HG02981 (cell line): ENCODE measurements at regions not wholly inside any gene's neighbourhood (a gene's known extent, or its start where the extent isn't known, plus 50 kb on each side); places are given as distances from the start of the nearest gene placed in this dataset.
"Not testable (repeated sequence)": the region's sequence is repeated elsewhere in the genome, so short reads cannot be mapped to it uniquely, and the experiment has no call there.

ENCODE experiments used
- ATAC-seq: cut with Tn5 transposase; IDR thresholded peaks from one replicate; pipeline ENCODE4 v1.9.1; 2021; ENCODE audit warnings: mild to moderate bottlenecking, moderate library complexity; ENCODE audit not compliant: unreplicated experiment

DNA sequence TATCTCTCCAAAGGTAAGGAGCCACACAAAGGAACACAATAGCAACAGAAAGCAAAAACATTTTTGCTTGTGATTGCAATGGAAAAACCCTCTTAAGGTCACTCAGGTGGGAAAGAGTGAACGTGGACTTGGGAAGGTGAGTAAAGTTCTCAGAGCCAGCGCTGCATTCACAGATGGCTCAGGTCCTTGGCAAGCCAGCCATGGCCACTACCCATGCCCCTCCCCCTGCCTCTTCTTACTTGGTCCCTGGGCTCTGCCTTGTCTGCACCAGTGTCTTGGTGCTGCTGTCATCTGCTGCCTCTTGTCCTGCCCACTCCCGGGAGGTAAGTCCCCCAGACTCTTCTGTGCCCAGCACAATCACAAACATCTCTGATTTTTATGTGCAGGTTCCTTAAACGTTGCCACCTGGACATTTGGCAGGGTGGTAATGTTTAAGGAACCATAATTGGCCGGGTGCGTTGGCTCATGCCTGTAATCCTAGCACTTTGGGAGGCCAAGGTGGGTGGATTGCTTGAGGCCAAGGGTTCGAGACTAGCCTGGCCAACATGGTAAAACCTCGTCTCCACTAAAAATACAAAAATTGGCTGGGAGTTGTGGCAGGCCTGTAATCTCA, 74.6 kb downstream of the FEM1C start:
- ATAC-seq: no peak

GRCh38 chr5:115467628-115468027, 76.9 kb downstream of the FEM1C start:
- ATAC-seq: no peak

GRCh38 chr5:115465431-115465830, 79.1 kb downstream of the FEM1C start:
- ATAC-seq: no peak

- ATAC-seq: no peak
Observed at GRCh38 chr5:115463983-115464382, 80.6 kb downstream of the FEM1C start.

DNA sequence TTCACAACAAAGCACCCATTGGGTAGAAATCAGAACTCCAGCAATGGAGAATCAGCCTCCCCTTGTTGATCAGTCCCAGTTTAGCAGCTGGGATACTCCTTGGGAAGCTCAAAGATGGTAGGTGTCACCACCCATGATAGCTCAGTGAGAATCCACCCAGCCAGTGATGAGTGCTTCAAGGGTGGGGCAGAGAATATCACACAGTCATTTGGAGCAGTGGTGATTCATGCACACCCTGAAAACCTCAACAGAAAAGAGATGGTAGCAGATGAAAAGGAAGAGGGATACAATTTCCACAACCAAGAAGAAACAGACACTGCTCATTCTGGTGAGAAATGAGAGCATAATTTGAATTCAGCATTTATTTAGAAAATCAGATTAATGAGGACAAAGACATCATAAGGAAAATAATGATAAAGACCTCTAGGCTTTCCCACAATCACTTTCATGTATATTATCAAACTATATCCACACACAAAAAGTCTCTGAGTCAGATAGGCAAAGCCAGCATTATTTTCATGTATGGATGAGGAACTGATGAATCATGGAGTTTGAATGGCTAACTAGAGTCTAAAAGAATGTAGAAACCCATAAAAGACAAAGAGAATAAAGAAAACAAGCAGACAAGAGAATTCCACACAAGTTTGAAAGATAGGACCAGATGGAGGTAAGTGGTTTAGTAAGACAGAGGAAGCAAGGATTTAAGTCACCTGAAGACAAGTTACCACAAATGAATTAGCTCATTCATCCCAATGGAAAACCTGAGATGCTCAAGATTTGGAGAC, 82.9 kb downstream of the FEM1C start:
- ATAC-seq: peak; percentile 51

DNA sequence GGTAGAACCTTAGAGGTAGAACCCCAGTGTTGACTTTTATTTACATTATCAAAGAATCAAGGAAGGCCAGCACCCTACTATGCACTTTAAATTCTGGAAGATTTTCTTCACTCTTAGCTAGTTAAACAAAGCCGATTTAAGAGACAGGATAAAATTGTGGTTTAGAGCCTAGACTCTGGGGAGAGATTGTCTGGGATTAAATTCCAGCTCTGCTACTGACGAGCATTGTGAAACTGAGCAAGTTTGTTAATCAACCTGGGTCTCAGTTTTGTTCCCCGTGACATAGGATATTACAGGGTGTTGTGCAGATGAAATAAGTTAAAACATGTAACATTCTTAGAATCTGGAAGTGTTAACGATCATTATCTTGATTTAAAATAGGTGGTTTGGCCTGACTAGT, 83.5 kb downstream of the FEM1C start:
- ATAC-seq: no peak

GRCh38 chr5:115460472-115460871, 84.1 kb downstream of the FEM1C start:
- peak; percentile 63 for ATAC-seq

DNA sequence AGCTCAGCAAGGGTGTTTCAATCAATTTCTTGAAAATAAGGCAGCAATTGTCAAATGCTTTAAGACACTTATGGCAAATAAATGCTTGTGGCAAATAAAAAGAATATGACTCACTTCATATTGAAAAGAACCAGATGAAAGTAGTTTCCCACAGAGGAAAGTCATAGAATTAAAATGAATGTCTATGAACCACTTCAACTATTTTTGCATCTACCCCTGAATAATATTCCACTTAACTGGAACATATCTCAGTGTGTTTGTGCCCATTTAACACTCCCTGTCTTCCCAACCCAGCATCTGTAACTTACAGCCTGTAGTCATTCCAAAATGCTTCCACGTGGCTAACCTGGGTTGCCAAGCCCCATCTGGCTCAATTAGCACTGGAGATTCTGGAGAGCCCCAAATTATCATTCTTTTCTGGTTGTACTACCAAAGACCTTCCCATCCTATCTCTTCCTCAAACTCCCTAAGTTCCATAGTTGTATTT, 84.7 kb downstream of the FEM1C start:
- no peak for ATAC-seq

- no peak for ATAC-seq
Observed at GRCh38 chr5:115458416-115458815, 86.2 kb downstream of the FEM1C start.

DNA sequence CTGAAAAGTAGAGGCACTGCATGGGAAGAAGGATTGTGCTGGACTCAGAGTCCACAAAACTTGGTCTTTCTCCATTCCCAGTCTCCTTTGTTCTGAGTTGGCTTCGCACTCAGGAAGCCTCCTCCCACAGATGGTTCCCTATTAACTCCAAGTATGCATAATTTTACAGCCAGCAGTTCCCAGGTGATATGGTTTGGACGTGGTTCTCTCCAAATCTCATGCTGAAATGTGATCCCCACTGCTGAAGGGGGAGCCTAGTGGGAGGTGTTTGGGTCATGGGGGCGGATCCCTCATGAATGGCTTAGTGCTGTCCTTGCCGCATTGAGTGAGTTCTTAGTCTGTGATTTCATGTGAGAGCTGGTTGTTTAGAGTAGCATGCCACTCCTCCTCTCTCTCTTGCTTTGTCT, 86.6 kb downstream of the FEM1C start:
- no peak for ATAC-seq

DNA sequence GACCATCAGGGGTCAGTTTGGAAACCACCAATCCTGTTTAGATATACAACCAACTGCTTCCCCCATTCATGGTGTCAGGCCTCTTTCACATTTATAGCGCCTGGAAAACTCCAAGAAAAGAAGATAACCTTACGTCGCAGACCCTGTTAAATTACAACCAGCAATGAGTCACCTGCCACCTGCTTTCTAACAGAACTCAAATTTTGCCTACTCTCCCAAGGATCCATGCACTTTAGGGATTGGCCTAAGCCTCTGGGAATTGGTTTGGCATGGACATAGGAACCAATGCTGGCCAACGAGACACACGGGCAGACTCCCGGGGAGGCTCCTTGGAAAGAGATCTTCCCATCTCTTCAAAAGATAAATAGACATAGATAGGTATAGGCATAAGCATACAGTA, 87.0 kb downstream of the FEM1C start:
- no peak for ATAC-seq

DNA sequence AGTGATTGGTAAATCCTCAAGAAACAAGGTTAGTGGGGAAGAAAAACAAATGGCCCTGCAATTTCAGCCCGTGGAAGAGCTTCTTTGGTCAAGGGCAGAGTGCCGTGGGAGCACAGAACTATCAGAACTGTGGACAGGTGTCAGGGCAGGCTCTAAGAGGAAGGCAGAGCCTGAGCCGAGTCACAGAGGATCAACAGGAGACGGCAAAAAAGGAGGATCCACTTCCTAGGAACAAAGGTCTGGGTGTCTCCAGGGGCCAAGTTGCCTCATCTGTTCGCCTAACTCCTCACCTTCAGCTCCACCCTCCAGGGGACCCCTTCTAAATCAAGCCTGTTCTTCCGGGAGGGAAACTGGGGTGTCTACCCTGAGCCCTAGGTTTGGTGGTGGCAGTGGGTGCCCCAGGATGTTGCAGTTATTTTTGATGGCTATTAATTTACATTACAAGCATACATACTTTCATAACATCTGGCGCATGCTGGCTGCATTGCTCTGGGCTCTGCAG, 88.0 kb downstream of the FEM1C start:
- no peak for ATAC-seq

- ATAC-seq: no peak
Observed at GRCh38 chr5:115456056-115456455, 88.5 kb downstream of the FEM1C start.

DNA sequence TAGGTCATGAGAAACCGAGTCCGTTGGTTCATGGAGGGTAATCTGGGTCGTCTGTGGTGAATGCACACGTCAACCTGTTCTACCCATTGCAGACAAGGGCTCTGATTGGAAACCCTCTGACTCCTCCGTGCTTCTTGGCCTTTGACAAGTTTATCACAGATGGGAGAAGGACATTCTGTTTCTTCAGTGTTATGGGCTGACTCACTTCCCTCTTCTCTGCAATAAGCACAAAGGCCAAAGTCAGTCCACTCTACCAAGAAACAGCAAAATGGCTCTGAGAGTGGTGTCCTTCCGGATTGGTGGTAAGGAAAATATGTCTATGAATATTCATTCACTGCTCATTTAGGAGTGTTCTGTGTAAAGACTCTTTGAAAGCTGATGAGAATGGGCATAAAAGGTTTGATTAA, 89.3 kb downstream of the FEM1C start:
- no peak for ATAC-seq

DNA sequence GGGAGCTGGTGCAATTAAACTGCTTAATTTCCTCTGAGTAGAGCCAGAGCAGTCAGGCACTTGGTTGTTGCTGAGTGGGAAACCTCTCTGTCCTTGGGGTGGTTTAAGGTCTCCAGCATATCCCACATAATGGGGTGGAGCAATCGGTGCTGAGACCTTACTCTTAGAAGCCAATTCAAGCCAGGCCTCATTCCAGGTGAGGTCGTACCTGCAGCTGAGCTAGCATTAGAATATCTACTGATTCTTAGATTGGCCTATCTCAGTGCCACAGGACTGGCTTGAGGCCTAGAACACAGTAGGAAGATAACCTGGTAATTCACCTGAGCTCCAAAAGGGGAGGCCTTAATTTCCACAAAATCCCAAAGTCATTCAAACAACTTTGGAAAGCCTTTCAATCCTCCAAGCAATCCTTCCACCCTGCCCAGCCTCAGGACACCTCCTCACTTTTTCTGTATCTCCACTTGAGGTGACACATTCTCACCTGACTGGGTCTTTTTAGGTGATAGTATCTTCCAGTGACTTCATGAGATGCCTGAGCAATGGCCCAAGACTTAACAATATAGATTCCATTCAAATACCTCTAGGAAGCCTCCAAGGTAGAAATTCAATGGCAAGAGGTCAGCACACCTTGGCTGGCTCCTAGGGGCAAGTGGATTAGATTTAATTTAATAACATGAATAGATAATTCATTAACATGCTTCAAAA, 91.0 kb downstream of the FEM1C start:
- ATAC-seq: no peak

DNA sequence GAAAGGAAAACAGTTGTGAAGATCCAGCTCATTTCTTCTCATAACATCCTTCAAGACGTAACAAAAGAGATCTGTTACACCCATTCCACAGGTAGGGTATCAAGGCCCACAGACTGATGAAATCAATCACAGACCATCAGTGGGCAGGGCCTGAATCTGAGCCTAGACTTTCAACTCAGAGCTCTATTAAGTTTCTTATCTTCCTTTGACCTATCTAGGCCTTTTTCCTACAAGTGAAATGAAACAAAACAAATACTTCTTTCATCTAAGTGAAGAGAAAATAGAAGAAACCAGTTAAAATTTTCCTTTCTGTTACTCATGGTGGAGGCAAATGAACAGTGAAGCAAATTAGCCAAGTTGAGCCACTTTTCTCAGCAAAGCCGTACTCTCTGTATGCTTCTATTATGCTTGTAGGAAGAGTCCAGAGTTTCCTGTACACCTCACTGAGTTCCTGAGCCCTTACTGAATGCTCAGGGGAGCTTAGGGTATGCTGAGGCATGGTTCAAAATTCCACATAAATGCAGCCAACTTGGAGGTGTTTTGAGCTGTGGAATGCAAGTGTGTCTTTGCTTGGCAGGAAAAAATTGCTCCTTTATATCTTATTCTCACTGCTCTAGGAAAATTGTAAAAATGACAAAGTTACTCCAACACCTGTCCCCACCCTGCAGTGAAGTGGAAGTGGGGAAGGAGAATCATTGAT, 91.9 kb downstream of the FEM1C start:
- no peak for ATAC-seq

GRCh38 chr5:115452083-115452482, 92.5 kb downstream of the FEM1C start:
- no peak for ATAC-seq

DNA sequence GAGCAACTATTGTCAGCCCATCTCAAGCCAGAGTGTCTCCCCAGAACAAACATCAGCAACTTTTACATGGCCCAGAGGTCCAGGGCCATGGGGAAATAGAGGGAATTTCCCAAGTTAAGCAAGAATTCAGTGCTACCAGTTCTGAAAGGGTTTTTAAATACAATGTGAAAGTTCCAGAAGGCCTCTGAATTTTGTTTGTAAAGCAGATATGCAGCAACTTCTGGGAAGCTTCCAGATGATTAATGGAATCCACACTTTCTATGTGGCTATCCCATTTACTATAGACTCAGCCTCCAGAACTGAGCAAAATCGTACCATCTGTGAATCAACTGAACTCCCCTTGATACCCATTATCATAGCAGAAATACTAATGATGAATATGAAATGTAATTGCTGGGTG, 93.8 kb downstream of the FEM1C start:
- no peak for ATAC-seq

DNA sequence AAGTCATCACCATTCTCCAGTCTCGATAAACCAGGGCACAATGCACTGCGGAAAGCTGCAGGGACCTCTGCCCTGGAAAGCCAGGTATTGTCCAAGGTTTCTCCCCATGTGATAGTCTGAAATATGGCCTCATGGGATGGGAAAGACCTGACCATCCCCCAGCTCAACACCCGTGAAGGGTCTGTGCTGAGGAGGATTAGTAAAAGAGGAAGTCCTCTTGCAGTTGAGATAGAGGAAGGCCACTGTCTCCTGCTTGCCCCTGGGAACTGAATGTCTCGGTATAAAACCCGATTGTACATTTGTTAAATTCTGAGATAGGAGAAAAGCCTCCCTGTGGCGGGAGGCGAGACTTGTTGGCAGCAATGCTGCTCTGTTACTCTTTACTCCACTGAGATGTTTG, 95.9 kb downstream of the FEM1C start:
- ATAC-seq: not testable (repeated sequence)

DNA sequence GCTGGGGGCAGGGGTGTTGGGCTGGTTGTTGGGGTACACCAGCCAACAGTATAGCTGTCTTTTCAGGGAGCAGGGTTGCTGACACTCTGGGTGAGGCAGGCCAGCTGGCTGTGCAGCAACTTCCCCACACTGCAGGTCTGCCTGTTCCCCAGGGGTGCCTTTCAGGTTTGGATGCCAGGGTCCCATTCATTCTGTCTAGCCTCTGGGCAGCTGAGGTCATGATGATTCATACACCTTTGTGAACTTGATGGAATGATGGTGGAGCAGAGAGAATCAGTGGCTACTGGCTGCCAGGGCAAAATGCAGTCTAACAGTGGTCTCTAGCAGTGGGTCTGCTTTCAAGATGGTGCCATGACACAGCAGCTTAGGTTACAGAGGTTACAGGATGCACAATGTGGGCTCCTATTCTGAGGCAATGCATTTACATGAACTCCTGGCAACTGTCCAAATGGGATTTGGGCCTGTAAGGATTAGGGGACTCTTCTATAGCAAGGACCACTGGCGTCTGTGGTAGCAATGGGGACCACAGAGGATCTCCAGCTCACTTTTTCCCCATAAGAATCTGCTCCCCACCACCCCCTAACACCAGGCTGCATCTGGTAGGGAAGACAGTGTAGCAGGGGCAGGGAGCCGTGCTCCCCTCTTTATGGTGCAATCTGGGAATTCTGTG, 103.7 kb downstream of the FEM1C start:
- ATAC-seq: no peak

- ATAC-seq: no peak
Observed at GRCh38 chr5:115439639-115440038, 104.9 kb downstream of the FEM1C start.
